Activated CD4-positive, alpha-beta T cell treated with anti-CD3 and anti-CD28 coated beads for 48 hours (primary cell): ENCODE measurements at regions not wholly inside any gene's neighbourhood (a gene's known extent, or its start where the extent isn't known, plus 50 kb on each side); places are given as distances from the start of the nearest gene placed in this dataset.

Source experiments
- DNase-seq: peaks from one replicate; pipeline ENCODE4 v3.0.0-alpha.2; 2020

GRCh38 chr4:53764761-53765490 is 173.6 kb upstream of the LNX1 start:
- no peak for DNase-seq

GRCh38 chr4:53763813-53764597 is 172.7 kb upstream of the LNX1 start:
- DNase-seq, result no peak

- DNase-seq, result no peak
Observed at GRCh38 chr4:53755656-53756055, 164.4 kb upstream of the LNX1 start.

- no peak for DNase-seq
Observed at GRCh38 chr4:53752124-53752523, 160.8 kb upstream of the LNX1 start.

GRCh38 chr4:53748328-53748772 is 157.1 kb upstream of the LNX1 start:
- no peak for DNase-seq

- no peak for DNase-seq
Observed at GRCh38 chr4:53747401-53747800, 156.1 kb upstream of the LNX1 start.

GRCh38 chr4:53744446-53745160 is 153.3 kb upstream of the LNX1 start:
- DNase-seq, result no peak

- no peak for DNase-seq
Observed at GRCh38 chr4:53734584-53735353, 143.5 kb upstream of the LNX1 start.

- DNase-seq, result no peak
Observed at GRCh38 chr4:53734182-53734581, 142.9 kb upstream of the LNX1 start.

- no peak for DNase-seq
Observed at GRCh38 chr4:53732661-53733060, 141.4 kb upstream of the LNX1 start.

- no peak for DNase-seq
Observed at GRCh38 chr4:53730031-53730805, 138.9 kb upstream of the LNX1 start.

GRCh38 chr4:53722110-53722509 is 130.8 kb upstream of the LNX1 start:
- no peak for DNase-seq

GRCh38 chr4:53721263-53721662 is 130.0 kb upstream of the LNX1 start:
- DNase-seq, result no peak

- DNase-seq, result no peak
Observed at GRCh38 chr4:53720776-53721175, 129.5 kb upstream of the LNX1 start.

GRCh38 chr4:53717064-53717549 is 125.8 kb upstream of the LNX1 start:
- no peak for DNase-seq

- no peak for DNase-seq
Observed at GRCh38 chr4:53716471-53717063, 125.3 kb upstream of the LNX1 start.

GRCh38 chr4:53716011-53716410 is 124.7 kb upstream of the LNX1 start:
- DNase-seq, result no peak

GRCh38 chr4:53714236-53715140 is 123.2 kb upstream of the LNX1 start:
- no peak for DNase-seq

- no peak for DNase-seq
Observed at GRCh38 chr4:53713767-53714166, 122.5 kb upstream of the LNX1 start.

GRCh38 chr4:53713296-53713695 is 122.0 kb upstream of the LNX1 start:
- no peak for DNase-seq
